Activated naive CD8-positive, alpha-beta T cell treated with anti-CD3 and anti-CD28 coated beads for 36 hours (primary cell): ENCODE measurements at regions not wholly inside any gene's neighbourhood (a gene's known extent, or its start where the extent isn't known, plus 50 kb on each side); places are given as distances from the start of the nearest gene placed in this dataset.

Experiments
- DNase-seq: peaks from one replicate; pipeline ENCODE4 v3.0.0; 2021
- H3K27ac Mint-ChIP-seq: one replicate; pipeline ENCODE4 v1.8.0; 2022; ENCODE audit warnings: mild to moderate bottlenecking, moderate library complexity, mixed read lengths
- H3K27me3 Mint-ChIP-seq: one replicate; pipeline ENCODE4 v1.8.0; 2022; ENCODE audit warnings: mild to moderate bottlenecking, mixed read lengths
- H3K36me3 Mint-ChIP-seq: one replicate; pipeline ENCODE4 v1.8.0; 2021; ENCODE audit warnings: mild to moderate bottlenecking, mixed read lengths
- H3K4me1 Mint-ChIP-seq: one replicate; pipeline ENCODE4 v1.8.0; 2021; ENCODE audit warnings: mixed read lengths
- H3K4me3 Mint-ChIP-seq: one replicate; pipeline ENCODE4 v1.8.0; 2022; ENCODE audit warnings: mild to moderate bottlenecking, moderate library complexity, mixed read lengths
- H3K9me3 Mint-ChIP-seq: one replicate; pipeline ENCODE4 v1.8.0; 2022; ENCODE audit warnings: mixed read lengths

- Mint-ChIP-seq H3K27ac (no peak overlapping the region), H3K36me3 (no peaks in the 10 kb centered on the region), H3K27me3 (no peaks in the 10 kb centered on the region), H3K9me3 (no peaks in the 10 kb centered on the region), H3K4me3 (no peak overlapping the region), H3K4me1 (peaks cover 20% of the 10 kb centered on the region)
- DNase-seq: no peak
These were observed 190.1 kb upstream of the DMRT1 start for GRCh38 chr9:651371-651770.

- no peaks in the 10 kb centered on the region for H3K27me3 Mint-ChIP-seq
- no peak overlapping the region for H3K27ac Mint-ChIP-seq
- peaks cover 26% of the 10 kb centered on the region for H3K4me1 Mint-ChIP-seq
- no peaks in the 10 kb centered on the region for H3K9me3 Mint-ChIP-seq
- DNase-seq: no peak
- no peak overlapping the region for H3K4me3 Mint-ChIP-seq
- no peaks in the 10 kb centered on the region for H3K36me3 Mint-ChIP-seq
These were observed 188.6 kb upstream of the DMRT1 start for GRCh38 chr9:652914-653313.

- no peak overlapping the region for H3K4me3 Mint-ChIP-seq
- peaks cover 26% of the 10 kb centered on the region for H3K4me1 Mint-ChIP-seq
- no peaks in the 10 kb centered on the region for H3K27me3 Mint-ChIP-seq
- no peaks in the 10 kb centered on the region for H3K9me3 Mint-ChIP-seq
- H3K27ac Mint-ChIP-seq: no peak overlapping the region
- no peak for DNase-seq
- H3K36me3 Mint-ChIP-seq: no peaks in the 10 kb centered on the region
These were observed 188.1 kb upstream of the DMRT1 start for GRCh38 chr9:653421-653820.

- DNase-seq: no peak
- H3K36me3 Mint-ChIP-seq: no peaks in the 10 kb centered on the region
- H3K4me1 Mint-ChIP-seq: peaks cover 26% of the 10 kb centered on the region
- no peak overlapping the region for H3K4me3 Mint-ChIP-seq
- no peaks in the 10 kb centered on the region for H3K9me3 Mint-ChIP-seq
- no peaks in the 10 kb centered on the region for H3K27me3 Mint-ChIP-seq
- H3K27ac Mint-ChIP-seq: no peak overlapping the region
These were observed 187.6 kb upstream of the DMRT1 start for GRCh38 chr9:653856-654387.

GRCh38 chr9:655875-656274 is 185.6 kb upstream of the DMRT1 start:
- no peaks in the 10 kb centered on the region for H3K27me3 Mint-ChIP-seq
- no peaks in the 10 kb centered on the region for H3K9me3 Mint-ChIP-seq
- no peak overlapping the region for H3K27ac Mint-ChIP-seq
- H3K4me1 Mint-ChIP-seq: peaks cover 17% of the 10 kb centered on the region
- DNase-seq: no peak
- H3K4me3 Mint-ChIP-seq: no peak overlapping the region
- H3K36me3 Mint-ChIP-seq: no peaks in the 10 kb centered on the region

- peak overlapping the region; percentile 18 for H3K27ac Mint-ChIP-seq
- H3K4me1 Mint-ChIP-seq: peaks cover 17% of the 10 kb centered on the region
- H3K4me3 Mint-ChIP-seq: no peak overlapping the region
- H3K36me3 Mint-ChIP-seq: peaks cover 3% of the 10 kb centered on the region
- no peak for DNase-seq
- H3K9me3 Mint-ChIP-seq: peaks cover 3% of the 10 kb centered on the region
- no peaks in the 10 kb centered on the region for H3K27me3 Mint-ChIP-seq
These were observed 184.4 kb upstream of the DMRT1 start for GRCh38 chr9:656926-657568.

- Mint-ChIP-seq H3K27me3 (no peaks in the 10 kb centered on the region), H3K4me1 (peaks cover 10% of the 10 kb centered on the region), H3K4me3 (no peak overlapping the region), H3K36me3 (peaks cover 6% of the 10 kb centered on the region), H3K27ac (no peak overlapping the region), H3K9me3 (peaks cover 6% of the 10 kb centered on the region)
- DNase-seq: no peak
These were observed 182.2 kb upstream of the DMRT1 start for GRCh38 chr9:659286-659685.

- Mint-ChIP-seq H3K9me3 (peaks cover 6% of the 10 kb centered on the region), H3K4me3 (no peak overlapping the region), H3K36me3 (peaks cover 6% of the 10 kb centered on the region), H3K4me1 (peaks cover 10% of the 10 kb centered on the region), H3K27me3 (no peaks in the 10 kb centered on the region), H3K27ac (no peak overlapping the region)
- no peak for DNase-seq
These were observed 181.3 kb upstream of the DMRT1 start for GRCh38 chr9:660227-660626.

- H3K9me3 Mint-ChIP-seq: peaks cover 10% of the 10 kb centered on the region
These were observed 178.0 kb upstream of the DMRT1 start for GRCh38 chr9:663541-663940.

GRCh38 chr9:665296-665695 is 176.2 kb upstream of the DMRT1 start:
- H3K4me1 Mint-ChIP-seq: peaks cover 3% of the 10 kb centered on the region
- H3K4me3 Mint-ChIP-seq: no peak overlapping the region
- H3K27me3 Mint-ChIP-seq: no peaks in the 10 kb centered on the region
- peaks cover 25% of the 10 kb centered on the region for H3K9me3 Mint-ChIP-seq
- H3K27ac Mint-ChIP-seq: no peak overlapping the region
- no peak for DNase-seq
- peaks cover 15% of the 10 kb centered on the region for H3K36me3 Mint-ChIP-seq

More at GRCh38 chr9:663541-663940, 178.0 kb upstream of the DMRT1 start:
- peaks cover 10% of the 10 kb centered on the region for H3K36me3 Mint-ChIP-seq
- peaks cover 4% of the 10 kb centered on the region for H3K4me1 Mint-ChIP-seq
- DNase-seq: no peak
- no peak overlapping the region for H3K4me3 Mint-ChIP-seq
- H3K27me3 Mint-ChIP-seq: no peaks in the 10 kb centered on the region
- no peak overlapping the region for H3K27ac Mint-ChIP-seq

GRCh38 chr9:671997-672396 is 169.5 kb upstream of the DMRT1 start:
- Mint-ChIP-seq H3K4me3 (no peak overlapping the region), H3K9me3 (peaks cover 22% of the 10 kb centered on the region), H3K36me3 (peaks cover 14% of the 10 kb centered on the region), H3K4me1 (peaks cover 11% of the 10 kb centered on the region), H3K27me3 (peaks cover 8% of the 10 kb centered on the region), H3K27ac (no peak overlapping the region)
- DNase-seq: no peak

- Mint-ChIP-seq H3K27ac (no peak overlapping the region), H3K4me3 (no peak overlapping the region), H3K4me1 (peaks cover 18% of the 10 kb centered on the region), H3K9me3 (peaks cover 22% of the 10 kb centered on the region), H3K27me3 (peaks cover 8% of the 10 kb centered on the region), H3K36me3 (peaks cover 14% of the 10 kb centered on the region)
- no peak for DNase-seq
These were observed 168.6 kb upstream of the DMRT1 start for GRCh38 chr9:672851-673250.

- Mint-ChIP-seq H3K4me1 (peaks cover 18% of the 10 kb centered on the region), H3K27ac (no peak overlapping the region), H3K27me3 (peaks cover 8% of the 10 kb centered on the region), H3K9me3 (peaks cover 19% of the 10 kb centered on the region), H3K36me3 (peaks cover 10% of the 10 kb centered on the region), H3K4me3 (no peak overlapping the region)
- DNase-seq: no peak
These were observed 168.1 kb upstream of the DMRT1 start for GRCh38 chr9:673264-673965.

GRCh38 chr9:673966-674526 is 167.5 kb upstream of the DMRT1 start:
- Mint-ChIP-seq H3K36me3 (peaks cover 8% of the 10 kb centered on the region), H3K4me1 (peaks cover 18% of the 10 kb centered on the region), H3K27ac (no peak overlapping the region), H3K9me3 (peaks cover 13% of the 10 kb centered on the region), H3K27me3 (peaks cover 8% of the 10 kb centered on the region), H3K4me3 (no peak overlapping the region)
- DNase-seq: no peak

GRCh38 chr9:675697-676370 is 165.7 kb upstream of the DMRT1 start:
- Mint-ChIP-seq H3K9me3 (peaks cover under 1% of the 10 kb centered on the region), H3K27me3 (peaks cover 8% of the 10 kb centered on the region), H3K4me1 (peaks cover 18% of the 10 kb centered on the region), H3K4me3 (no peak overlapping the region), H3K36me3 (no peaks in the 10 kb centered on the region), H3K27ac (peak overlapping the region; percentile 21)
- no peak for DNase-seq
